Amniotic stem cell (primary cell): ENCODE measurements at regions not wholly inside any gene's neighbourhood (a gene's known extent, or its start where the extent isn't known, plus 50 kb on each side); places are given as distances from the start of the nearest gene placed in this dataset.
"Not testable (repeated sequence)": the region's sequence is repeated elsewhere in the genome, so short reads cannot be mapped to it uniquely, and the experiment has no call there.

ENCODE experiments used
- DNase-seq: peaks from one replicate; lab custom pipeline; 2025; lab: John Stamatoyannopoulos, UW

GRCh38 chr6:153984811-153985210 is 54.2 kb upstream of the OPRM1 start:
- DNase-seq: no peak

DNA sequence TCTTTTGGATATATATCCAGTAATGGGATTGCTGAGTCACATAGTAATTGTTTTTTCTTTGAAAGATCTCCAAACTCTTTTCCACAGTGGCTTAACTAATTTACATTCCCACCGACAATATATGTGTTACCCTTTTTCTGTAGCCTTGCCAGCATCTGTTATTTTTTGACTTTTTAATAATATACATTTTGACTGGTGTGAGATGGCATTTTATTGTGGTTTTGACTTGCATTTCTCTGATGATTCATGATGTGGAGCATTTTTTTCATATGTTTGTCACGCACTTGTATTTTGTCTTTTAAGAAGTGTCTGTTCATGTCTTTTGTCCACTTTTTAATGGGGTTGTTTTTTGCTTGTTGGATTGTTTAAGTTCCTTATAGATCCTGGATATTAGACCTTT is 58.9 kb upstream of the OPRM1 start:
- DNase-seq: no peak

DNA sequence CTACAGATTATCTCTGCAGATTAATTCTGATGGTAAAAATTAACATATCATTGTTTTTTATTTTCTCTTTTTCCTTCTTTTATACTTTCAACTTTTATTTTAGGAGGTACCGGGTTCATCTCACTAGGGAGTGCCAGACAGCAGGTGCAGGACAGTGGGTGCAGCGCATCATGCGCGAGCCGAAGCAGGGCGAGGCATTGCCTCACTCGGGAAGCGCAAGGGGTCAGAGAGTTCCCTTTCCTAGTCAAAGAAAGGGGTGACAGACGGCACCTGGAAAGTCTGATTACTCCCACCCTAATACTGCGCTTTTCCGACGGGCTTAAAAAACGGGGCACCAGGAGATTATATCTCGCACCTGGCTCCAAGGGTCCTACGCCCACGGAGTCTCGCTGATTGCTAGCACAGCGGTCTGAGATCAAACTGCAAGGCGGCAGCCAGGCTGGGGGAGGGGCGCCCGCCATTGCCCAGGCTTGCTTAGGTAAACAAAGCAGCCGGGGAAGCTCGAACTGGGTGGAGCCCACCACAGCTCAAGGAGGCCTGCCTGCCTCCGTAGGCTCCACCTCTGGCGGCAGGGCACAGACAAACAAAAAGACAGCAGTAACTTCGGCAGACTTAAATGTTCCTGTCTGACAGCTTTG is 60.0 kb upstream of the OPRM1 start:
- DNase-seq: not testable (repeated sequence)

- no peak for DNase-seq
Measured at GRCh38 chr6:153976921-153977693, 61.9 kb upstream of the OPRM1 start.

DNA sequence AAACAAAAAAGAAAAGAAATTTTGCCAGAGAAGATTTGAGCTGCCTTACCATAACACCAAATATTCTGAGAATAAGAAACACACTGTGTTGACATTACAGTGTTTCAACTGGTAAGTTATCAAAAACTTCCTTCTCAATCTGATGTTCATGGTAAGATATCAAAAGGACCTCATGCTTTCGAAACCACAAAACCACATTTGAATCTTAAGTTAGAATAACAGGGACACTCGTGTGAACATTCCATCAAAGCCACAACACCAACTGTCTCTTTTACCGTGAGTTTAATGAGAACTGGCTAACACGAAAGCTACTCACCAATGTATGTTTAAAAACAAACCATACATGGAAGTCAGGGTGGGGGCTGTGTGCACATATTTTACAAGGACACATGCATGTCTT is 73.0 kb upstream of the OPRM1 start:
- no peak for DNase-seq

GRCh38 chr6:153963352-153963751 is 75.7 kb upstream of the OPRM1 start:
- no peak for DNase-seq

DNA sequence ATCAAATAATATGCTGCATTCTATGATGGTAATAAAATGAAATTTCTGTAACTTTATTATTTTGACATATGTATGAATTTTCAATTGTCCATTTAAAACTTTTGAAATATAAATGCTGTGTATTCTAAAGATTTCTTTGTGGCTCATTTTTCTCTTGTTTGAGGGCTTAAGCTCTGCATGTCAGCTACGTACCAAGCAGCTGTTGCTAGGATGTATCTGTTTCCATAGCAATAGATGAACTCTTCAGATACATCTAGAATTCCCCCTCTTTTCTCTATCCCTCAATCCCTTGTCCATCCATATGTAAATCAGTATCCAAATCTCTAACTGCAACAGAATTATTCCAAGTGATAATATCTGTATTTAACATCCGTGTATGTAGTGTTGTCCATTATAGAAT is 76.5 kb upstream of the OPRM1 start:
- no peak for DNase-seq

GRCh38 chr6:153960741-153961140 is 78.3 kb upstream of the OPRM1 start:
- DNase-seq: no peak

DNA sequence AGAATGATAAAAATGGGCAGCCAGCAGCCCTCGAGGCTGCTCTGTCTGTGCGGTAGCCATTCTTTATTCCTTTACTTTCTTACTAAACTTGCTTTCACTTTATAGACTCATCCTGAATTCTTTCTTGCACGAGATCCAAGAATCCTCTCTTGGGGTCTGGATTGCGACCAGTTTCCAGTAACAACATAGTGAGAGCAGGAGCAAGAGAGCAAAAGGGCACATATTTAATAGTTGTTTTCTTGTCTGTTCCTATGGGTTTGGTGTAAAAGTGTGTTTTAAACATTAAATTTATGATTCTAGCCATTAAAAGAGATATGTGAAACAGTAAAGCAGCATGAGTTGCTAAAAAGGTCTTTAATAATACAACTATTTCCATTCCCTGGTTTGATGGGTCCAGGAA is 78.8 kb upstream of the OPRM1 start:
- no peak for DNase-seq

GRCh38 chr6:153959276-153959675 is 79.8 kb upstream of the OPRM1 start:
- DNase-seq: no peak

DNA sequence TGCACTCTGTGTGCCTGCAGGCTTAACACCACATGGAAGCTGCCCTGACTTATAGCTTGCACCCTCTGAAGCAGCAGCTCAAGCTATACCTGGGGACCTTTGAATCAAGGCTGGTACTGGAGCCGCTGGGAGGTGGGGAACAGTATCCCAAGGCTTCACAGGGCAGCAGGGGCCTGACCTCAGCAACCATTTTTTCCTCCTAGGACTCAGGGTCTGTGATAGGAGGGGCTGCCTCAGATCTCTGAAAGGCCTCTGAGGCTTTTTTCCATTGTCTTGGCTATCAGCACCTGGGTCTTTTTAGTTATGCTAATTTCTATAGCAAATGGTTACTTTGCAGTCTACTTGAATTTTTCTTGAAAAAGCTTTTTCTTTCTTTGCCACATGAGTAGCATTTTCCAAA is 80.2 kb upstream of the OPRM1 start:
- no peak for DNase-seq

DNA sequence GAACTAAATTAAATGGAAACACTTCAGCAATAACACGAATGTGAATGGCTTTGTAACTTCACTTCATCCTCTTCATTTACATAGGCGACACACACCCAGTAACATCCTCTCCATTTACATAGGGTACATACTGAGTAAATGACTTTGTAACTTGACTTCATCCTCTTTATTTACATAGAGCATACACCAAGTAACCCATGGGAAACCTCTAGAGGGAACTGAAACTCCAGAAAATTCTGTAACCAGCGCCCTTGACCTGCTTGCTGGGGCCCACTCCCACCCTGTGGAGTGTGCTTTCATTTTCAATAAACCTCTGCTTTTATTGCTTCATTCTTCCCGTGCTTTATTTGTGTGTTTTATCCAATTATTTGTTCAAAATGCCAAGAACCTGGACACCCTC is 81.6 kb upstream of the OPRM1 start:
- DNase-seq: no peak

DNA sequence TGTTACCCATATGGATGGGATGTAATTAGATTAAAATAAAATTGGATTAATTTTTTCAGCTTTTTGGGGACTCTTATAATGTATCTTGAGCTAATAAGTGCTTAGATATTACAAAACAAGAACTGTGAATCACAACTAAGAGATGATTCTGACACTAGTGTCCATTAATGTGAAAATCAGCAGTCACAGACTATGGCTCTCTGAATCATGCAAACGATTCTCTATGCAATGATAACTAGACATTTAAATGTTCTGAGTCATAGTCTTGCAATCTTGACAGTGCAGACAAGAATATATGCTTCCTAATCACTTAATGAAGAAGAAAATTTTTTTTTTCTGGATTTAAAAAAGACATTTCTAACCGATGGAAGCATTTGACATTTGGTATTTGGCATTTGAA is 82.2 kb upstream of the OPRM1 start:
- no peak for DNase-seq

DNA sequence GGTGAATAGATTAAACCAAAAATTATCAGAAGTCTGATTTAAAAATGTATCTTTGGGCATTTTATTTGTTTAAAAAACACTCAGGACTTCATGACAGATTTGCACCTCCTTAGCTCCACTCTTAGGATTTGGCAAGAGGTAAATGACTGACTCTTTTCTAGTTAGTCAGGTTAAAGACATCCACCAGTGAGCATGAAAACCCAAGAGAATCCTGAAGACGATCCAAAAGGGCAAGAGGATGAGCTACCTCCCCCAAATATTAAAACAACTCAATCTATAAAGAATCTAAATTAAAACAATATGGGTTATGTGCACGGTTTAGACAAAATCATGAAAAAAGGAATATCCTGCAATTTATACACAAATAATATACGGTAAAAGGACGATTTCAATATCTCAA is 89.4 kb upstream of the OPRM1 start:
- DNase-seq: no peak

- no peak for DNase-seq
Measured at GRCh38 chr6:153947808-153948447, 91.1 kb upstream of the OPRM1 start.

GRCh38 chr6:153944201-153944600 is 94.8 kb upstream of the OPRM1 start:
- DNase-seq: no peak

DNA sequence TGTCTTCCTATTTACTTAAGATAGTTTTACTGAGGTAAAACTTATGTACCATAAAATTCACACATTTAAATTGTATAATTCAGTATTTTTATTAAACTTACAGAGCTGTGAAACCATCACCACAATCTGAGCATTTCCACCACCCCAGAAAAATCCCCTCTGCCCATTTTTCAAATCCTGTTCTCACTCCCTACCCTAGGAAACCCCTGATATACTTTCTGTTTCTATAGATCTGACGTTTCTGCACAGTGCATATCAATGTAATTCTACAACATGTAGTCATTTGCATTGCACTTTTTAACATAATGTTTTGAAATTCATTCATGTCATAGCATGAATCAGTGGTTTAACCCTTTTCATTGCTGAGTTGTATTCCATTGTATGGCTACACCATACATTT is 96.7 kb upstream of the OPRM1 start:
- no peak for DNase-seq

GRCh38 chr6:153941768-153942167 is 97.3 kb upstream of the OPRM1 start:
- no peak for DNase-seq

- DNase-seq: no peak
Measured at GRCh38 chr6:153938876-153939275, 100.2 kb upstream of the OPRM1 start.

DNA sequence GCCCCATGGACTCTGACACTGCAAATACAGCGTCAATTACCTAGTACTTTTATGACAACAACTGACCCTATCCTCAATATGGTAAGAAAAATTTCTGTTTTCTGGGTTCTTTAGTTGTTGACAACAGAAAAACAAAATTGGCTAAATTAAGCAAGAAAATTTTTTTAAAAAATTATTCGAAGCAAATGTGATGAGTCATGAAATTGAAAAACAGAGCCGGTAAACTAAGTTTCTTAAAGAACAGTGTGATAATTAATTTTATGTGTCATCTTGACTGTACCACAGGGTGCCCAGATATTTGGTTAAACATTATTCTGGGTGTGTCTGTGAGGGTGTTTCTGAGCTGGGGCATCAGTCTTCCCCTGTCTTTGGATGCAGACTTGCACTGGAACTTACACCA is 107.6 kb upstream of the OPRM1 start:
- no peak for DNase-seq

- DNase-seq: no peak
Measured at GRCh38 chr6:153927867-153928266, 111.2 kb upstream of the OPRM1 start.

- no peak for DNase-seq
Measured at GRCh38 chr6:153898360-153899059, 140.5 kb upstream of the OPRM1 start.

DNA sequence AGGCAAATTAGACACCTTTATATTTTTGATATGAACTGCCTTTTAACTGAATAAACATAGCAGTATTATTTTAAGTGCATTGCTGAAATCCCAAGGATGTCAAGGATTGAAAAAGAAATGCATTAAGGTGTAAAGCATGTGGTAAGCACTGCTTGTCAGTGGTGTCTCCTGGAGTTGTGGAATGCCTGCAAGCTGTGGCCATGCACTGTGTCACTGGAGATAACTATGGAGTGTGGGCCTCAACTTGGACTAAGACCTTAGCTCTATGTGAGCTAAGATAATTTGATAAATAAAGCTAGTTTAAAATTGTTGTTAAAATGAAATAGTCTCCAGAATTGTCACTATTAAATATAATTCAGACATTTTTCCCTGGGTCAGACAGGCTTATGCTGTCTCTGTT is 156.6 kb upstream of the OPRM1 start:
- DNase-seq: no peak
